B cell (primary cell): ENCODE measurements at regions not wholly inside any gene's neighbourhood (a gene's known extent, or its start where the extent isn't known, plus 50 kb on each side); places are given as distances from the start of the nearest gene placed in this dataset.

Experiments
- CTCF ChIP-seq: fragments of 200-600 bp; IDR thresholded peaks from one replicate; pipeline ENCODE4 v1.8.0; 2022; ENCODE audit warnings: antibody characterized with exemption, mild to moderate bottlenecking
- EZH2 ChIP-seq: IDR thresholded peaks from 2 replicates; pipeline ENCODE4 v1.6.1; 2012; ENCODE audit warnings: borderline replicate concordance, low read depth, mild to moderate bottlenecking, moderate library complexity, low read length; ENCODE audit not compliant: insufficient read depth, poor library complexity, severe bottlenecking

DNA sequence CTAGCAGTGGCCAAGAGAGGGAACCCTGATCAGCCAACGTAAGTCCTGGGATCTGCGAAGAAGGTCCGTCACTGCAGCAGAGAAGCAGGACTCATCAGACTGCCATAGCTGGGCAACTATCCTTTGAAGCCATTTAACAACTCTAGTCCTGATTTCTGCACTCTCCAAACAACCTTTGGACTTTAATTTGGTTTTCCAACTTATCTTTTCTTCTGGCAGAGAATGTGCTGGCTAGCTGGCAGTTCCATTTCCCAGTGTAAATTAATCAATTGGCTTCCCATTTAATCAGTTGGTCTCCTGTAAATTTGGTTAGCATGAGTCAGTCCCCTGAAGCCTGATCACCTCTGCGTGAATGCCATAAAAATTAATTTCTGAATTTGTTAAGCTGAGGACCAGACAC is 153.7 kb upstream of the GPR101 start:
- TF ChIP-seq CTCF, result no peak
- no peak for TF ChIP-seq EZH2
